SIG-M5 treated with dmso at 0.1 percent for 504 hours (cell line): ENCODE measurements at regions not wholly inside any gene's neighbourhood (a gene's known extent, or its start where the extent isn't known, plus 50 kb on each side); places are given as distances from the start of the nearest gene placed in this dataset.
"Not testable (repeated sequence)": the region's sequence is repeated elsewhere in the genome, so short reads cannot be mapped to it uniquely, and the experiment has no call there.

Experiments used
- DNase-seq: peaks from one replicate; lab custom pipeline; 2025; ENCODE audit not compliant: unreplicated experiment; lab: John Stamatoyannopoulos, UW

- no peak for DNase-seq
Observed at GRCh38 chr16:26838931-26839330, 227.8 kb upstream of the C16orf82 start.

- DNase-seq, result no peak
Observed at GRCh38 chr16:26840691-26841090, 226.0 kb upstream of the C16orf82 start.

DNA sequence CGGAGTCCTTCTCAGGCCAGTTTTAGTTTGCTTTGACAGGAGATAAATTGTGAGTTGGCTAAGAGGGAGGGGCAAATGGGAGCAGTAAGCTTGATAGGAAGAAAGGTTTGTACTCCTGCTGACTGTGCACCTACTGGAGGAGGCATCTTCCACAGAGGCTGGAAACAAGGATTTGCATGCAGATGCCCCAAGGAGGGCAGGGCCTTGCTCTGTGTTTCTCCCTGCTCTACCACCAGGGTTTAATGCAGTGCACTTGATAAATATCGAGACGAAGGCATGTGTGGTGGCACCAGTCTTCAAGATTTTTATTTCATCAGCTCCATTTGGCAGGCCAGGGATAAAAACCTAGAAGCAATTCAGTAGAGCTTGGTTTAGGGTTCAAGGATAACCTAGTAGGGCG, 210.5 kb upstream of the C16orf82 start:
- no peak for DNase-seq

GRCh38 chr16:26856791-26857190, 209.9 kb upstream of the C16orf82 start:
- DNase-seq, result no peak

GRCh38 chr16:26857371-26857770, 209.4 kb upstream of the C16orf82 start:
- DNase-seq, result no peak

DNA sequence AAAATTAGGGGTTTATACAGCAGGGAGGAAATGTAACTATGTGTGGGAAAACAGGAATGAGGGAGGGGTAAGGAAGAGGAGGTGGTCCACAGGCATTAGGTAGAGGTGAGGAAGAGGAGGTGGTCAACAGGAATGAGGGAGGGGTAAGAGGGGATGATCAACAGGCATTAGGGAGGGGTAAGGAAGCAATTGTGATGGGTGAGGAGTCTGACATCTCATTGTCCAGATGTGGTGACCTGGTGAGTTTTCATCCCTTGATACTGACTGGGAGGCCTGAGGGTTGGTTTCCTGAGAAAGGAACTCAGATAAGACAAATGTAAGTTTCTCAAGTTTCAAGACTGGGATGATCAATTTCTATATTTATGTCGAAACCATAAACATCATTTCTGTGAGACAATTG, 206.2 kb upstream of the C16orf82 start:
- DNase-seq, result no peak

DNA sequence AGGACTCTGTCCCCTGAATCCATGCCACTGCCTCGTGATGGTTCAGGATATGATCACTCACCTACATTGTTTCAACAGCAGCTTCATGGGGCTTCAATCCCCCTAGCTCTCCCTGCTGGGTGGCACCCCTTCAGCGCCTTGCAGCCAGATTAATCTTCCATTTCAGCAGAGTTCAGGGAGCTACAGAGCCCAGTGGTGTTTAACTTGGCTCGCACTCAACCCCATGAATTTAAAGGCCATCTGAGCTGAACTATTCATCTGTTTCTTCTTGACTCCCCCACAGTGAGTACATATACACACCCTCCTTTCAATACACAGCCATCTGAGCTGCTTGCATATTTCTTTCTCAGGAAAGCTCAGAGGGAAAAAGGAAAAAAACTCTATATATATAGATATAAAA, 202.8 kb upstream of the C16orf82 start:
- no peak for DNase-seq

DNA sequence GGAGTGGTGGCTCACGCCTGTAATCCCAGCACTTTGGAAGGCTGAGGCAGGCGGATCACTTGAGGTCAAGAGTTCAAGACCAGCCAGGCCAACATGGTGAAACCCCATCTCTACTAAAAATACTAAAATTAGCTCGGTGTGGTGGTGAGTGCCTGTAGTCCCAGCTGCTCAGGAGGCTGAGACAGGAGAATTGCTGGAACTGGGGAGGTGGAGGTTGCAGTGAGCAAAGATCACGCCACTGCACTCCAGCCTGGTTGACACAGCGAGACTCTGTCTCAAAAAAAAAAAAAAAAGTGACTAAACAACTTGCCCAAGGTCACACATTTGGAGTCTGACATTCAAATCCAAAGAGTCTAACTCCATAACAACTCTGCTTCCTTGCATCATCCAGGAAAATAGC, 192.4 kb upstream of the C16orf82 start:
- DNase-seq, result not testable (repeated sequence)

DNA sequence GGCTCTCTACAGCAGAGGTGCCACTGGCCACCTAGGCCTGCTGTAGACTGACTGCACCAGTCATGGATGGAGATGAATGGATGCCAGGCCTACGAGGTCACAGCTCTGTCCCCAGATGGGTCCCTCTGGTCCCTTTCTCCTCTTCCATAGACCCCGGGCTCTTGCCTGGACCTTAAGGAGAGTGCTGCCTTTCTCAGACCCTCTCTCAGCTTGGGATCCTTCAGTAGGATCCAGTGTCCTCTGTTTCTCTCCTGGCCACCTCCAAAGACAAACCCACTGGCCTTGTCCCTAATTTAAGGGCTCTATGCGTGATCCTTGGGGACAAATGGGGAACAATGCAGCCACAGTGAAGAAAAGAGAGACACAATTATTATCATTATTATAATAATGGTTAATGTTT, 189.3 kb upstream of the C16orf82 start:
- no peak for DNase-seq

GRCh38 chr16:26885674-26886073, 181.1 kb upstream of the C16orf82 start:
- no peak for DNase-seq

DNA sequence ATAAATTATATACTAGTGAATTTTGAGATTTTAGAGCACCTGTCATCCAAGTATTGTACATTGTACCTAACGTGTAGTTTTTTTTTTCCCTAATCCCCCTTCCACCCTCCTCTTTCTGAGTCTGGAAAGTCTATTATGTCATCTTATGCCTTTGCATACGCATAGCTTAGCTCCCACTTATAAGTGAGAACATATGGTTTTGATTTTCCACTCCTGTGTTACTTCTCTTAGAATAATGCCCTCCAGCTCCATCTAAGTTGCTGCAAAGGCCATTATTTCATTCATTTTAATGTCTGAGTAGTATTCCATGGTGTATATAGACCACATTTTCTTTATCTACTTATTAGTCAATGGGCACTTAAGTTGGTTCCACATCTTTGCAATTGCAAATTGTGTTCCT, 177.0 kb upstream of the C16orf82 start:
- DNase-seq, result no peak

DNA sequence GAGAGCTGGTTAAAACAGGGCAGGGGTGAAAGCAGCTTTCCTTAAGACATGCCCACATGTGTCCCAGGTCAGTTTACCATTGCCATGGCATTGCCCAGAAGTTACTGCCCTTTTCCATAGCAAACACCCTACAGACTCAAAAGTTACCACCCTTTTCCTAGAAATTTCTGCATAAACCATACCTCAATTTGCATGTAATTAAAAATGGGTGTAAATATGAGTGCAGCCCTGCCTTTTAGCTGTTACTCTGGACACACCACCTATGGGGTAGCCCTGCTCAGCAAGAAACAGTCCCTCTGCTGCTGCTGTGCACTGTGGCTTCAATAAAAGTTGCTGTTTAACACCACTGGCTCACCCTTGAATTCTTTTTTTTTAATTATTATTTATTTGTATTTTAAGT, 168.5 kb upstream of the C16orf82 start:
- DNase-seq, result no peak

DNA sequence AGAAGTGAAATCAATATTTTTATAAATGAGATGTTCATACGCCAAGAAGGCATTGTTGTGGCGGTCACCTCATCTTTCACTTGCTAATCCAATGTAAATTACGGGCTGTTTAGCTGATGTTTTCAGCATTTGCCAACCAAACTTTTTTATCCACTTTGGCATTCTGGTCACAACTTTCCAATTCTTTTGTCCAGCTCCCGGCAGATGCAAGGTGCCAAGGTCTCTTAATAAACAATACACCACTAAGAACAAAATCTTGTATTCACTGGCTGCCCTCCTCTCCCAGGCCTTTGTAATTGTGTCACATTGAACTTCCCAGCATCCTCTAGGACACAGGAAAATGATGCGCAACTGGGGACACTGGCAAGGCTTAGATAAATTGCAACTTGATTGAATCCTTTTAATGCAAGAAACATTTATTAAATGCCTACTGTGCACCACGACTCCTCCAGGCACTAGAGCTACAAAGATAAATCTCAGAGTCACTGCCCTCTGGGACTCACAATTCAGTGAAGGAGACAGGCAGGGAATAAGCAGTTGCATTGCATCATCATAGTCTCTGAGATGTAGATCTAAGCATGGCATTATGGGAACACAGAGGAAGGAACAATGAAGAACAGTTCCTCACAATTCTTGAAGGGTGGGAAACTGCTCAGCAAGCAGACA, 165.4 kb upstream of the C16orf82 start:
- DNase-seq, result no peak

DNA sequence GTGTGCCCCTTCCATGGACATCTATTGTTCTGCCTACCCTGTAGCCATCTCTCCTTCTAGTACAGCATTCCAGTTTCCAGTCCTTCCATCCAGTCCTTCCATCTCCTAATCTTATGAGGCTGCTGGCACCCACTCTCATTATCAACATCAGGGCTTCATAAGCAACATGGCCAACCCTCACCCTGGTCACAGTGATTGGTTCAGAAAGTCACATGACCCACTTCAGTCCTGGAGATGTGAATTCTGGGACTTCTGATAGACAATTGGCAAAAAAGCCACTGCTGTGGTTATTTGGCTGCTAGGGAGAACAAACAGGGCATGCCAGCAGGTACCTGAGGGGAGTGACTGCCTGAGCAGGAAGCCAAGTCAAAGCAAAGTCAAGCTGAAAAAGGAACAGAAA, 164.7 kb upstream of the C16orf82 start:
- DNase-seq, result no peak

GRCh38 chr16:26905336-26905735, 161.4 kb upstream of the C16orf82 start:
- no peak for DNase-seq

DNA sequence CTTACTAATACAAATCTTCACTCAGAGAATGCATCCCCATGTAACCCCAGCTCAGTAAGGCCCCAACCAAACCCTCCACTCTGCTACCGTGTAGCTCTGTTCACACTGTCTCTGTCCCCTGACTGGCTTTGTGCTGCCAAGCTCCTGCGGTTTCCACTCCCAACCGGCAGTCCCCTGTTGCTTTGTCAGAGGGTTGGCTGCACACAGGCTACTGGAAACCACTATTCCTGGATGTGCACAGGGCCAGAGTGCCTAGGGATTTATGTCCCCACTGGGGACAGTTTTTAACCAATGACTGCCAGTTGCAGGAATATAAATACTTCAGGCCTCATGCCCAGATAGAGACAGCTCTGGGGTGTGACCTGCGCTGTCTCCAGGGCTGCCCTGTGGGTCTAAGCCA, 157.1 kb upstream of the C16orf82 start:
- DNase-seq, result no peak

DNA sequence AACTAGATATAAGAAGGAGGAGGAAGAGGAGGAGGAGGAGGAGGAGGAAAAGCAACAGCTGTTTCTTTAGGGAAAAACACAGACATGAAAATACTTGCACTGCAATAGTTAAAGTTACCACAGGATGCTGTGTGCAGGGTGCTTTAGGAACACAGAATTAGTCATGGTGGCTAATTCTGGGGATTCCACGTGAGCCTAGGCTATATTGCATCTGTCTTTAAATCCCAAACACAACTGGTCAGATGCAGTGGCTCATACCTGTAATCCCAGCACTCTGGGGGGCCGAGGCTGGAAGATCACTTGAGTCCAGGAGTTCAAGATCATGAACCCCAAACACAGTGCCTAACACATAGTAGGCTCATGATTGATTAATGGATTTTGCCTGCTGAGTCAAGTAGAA, 155.3 kb upstream of the C16orf82 start:
- DNase-seq, result no peak

DNA sequence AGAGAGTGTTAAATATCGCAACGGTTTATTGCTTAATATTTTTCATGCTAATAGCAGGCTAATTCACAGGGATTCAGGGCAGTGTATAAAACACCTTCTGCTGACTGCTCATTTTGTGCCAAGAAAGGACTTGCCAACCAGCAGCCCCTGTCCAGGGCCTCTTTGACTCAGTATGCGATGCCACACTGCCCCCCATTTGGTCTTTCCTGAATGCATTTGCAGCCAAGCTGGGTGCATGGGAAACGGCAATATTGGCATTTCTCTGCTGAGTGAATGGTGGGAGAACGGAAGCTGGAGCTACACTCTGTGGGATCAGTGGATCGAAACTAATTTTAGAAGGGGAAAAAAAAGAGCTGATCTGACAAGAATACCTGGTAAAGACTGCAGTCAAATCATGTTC, 152.9 kb upstream of the C16orf82 start:
- no peak for DNase-seq

GRCh38 chr16:26930786-26931581, 135.7 kb upstream of the C16orf82 start:
- DNase-seq, result no peak

DNA sequence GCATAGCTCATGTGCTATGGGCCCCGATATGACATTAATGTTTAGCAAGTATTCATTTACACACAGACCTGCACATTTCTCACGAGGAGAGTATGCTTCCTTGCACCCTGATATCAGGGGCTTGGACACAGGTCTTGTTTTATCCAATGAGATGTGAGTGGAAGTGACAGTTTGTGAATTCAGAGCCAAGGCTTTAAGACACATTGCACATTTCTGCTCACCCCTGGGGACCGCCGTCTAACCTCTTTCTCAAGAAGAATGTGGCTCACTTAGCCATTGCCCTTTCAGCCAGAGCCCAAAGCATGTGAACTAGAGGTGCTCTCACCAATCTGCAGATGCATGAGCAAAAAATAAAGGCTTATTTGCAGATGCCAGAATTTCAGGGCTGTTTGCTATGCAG, 116.1 kb upstream of the C16orf82 start:
- no peak for DNase-seq

DNA sequence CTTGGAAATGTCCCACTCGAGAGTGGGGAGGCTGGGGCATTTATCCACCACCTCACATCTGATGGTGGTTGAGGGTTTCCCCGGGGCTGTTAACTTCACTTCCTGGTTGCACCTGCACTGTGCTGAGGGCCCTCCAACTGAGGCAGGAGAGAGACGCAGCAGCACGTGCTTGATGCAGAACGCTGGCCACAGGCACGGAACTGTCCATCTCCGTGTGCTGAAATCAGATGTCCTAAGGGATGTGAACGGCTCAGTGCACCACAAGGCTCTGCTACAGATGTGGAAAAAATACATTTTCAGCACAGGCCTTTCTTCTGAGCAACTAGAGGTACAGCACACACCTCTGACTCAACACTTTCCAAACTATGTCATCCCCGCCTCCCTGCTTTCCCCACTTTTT, 114.8 kb upstream of the C16orf82 start:
- DNase-seq, result no peak

GRCh38 chr16:26952411-26952810, 114.3 kb upstream of the C16orf82 start:
- DNase-seq, result no peak
